ENCODE measurements at regions not wholly inside any gene's neighbourhood (a gene's known extent, or its start where the extent isn't known, plus 50 kb on each side); places are given as distances from the start of the nearest gene placed in this dataset.

- TF ChIP-seq E2F5 (CRISPR knock-in tag; conservative IDR thresholded peaks at IDR 0.05): no peak
- no peak for TF ChIP-seq ARID2 (CRISPR knock-in tag; IDR thresholded peaks at IDR 0.05; ENCODE audit: borderline replicate concordance)
- no peak for TF ChIP-seq CENPT (CRISPR knock-in tag; IDR thresholded peaks at IDR 0.05; ENCODE audit: low read depth)
- TF ChIP-seq ARID5B (CRISPR knock-in tag; IDR thresholded peaks at IDR 0.05): 0 out of 2 replicates have a peak, but pooled peaks have one; percentile 24
- TF ChIP-seq ZSCAN20 (CRISPR knock-in tag; IDR thresholded peaks at IDR 0.05; ENCODE audit: borderline replicate concordance): no peak
Observed at GRCh38 chr12:94879542-94879941, 124.0 kb downstream of the NDUFA12 start (continued).

- no peak overlapping the region for H2AFZ ChIP-seq (ENCODE audit: low read length)
- no peak overlapping the region for H3K4me3 ChIP-seq (replicated peaks in 1 of 3; ENCODE audit: insufficient read depth in 1 of 3, low read depth in 2 of 3, low read length in 3 of 3)
- CTCF ChIA-PET (ENCODE audit: low intra/inter-chr PET ratio, low total read pairs): no interaction called here
- no peaks in the 10 kb centered on the region for H3K36me3 ChIP-seq (replicated peaks in 1 of 2; ENCODE audit: control insufficient read depth in 1 of 2, insufficient read depth in 2 of 2, low read length in 2 of 2)
- intact Hi-C loops (cut with micrococcal nuclease; ENCODE audit: unreplicated experiment): loop anchor here (5.0 kb wide), 1 partner anchor 107 kb away; no protein-coding TSS in a partner anchor
- 2% methylated on average over 5 of the region's 5 CpGs for WGBS (ENCODE audit: low lambda C conversion rate)
- ATAC-seq (peak; percentile 75), FAIRE-seq (peak; percentile 48), DNase-seq (ENCODE audit: low spot score) (peak; percentile 21)
- no peaks in the 10 kb centered on the region for H3K4me1 ChIP-seq (ENCODE audit: insufficient read depth, low read length)
- no TSS peak for BruUV-seq (replicated peaks)
- in situ Hi-C loops (cut with HindIII; ENCODE audit: extremely low pct_ligation_motif_present, low pct_unique_long_range_greater_than_20kb): no loop called here
- POLR2A ChIA-PET: no interaction called here
- H3K9ac ChIP-seq (ENCODE audit: insufficient read depth, low read depth, low read length): no peak overlapping the region
- no peak overlapping the region for H3K27ac ChIP-seq (ENCODE audit: extremely low read length, insufficient read depth, low read length)
- H3K27me3 ChIP-seq (ENCODE audit: control insufficient read depth in 1 of 2, insufficient read depth in 2 of 2, low read length in 2 of 2): peaks cover 3 to 43% of the 10 kb centered on the region in 2 experiments
- no peaks in the 10 kb centered on the region; the same call in 1 of the 2 replicates for H4K20me1 ChIP-seq (ENCODE audit: insufficient read depth, low read length)
- TF ChIP-seq SMC3 (IDR thresholded peaks at IDR 0.05; ENCODE audit: low read length) (peak; percentile 18; the same call in 1 of the 2 replicates), STAG1 (CRISPR knock-in tag; IDR thresholded peaks at IDR 0.05) (peak; percentile 66), PCBP2 (optimal IDR thresholded peaks at IDR 0.05; ENCODE audit: low read depth, low read length, poor library complexity, severe bottlenecking) (no peak), BCL6 (CRISPR knock-in tag; IDR thresholded peaks at IDR 0.05) (peak; percentile 41; the same call in 1 of the 2 replicates), BHLHE40 (IDR thresholded peaks at IDR 0.05; ENCODE audit: low read length) (peak; percentile 41), ZNF670 (CRISPR knock-in tag; IDR thresholded peaks at IDR 0.05; ENCODE audit: borderline replicate concordance) (no peak), ZKSCAN8 (CRISPR knock-in tag; IDR thresholded peaks at IDR 0.05; ENCODE audit: borderline replicate concordance) (no peak)
- TF ChIP-seq, protein P1, sequence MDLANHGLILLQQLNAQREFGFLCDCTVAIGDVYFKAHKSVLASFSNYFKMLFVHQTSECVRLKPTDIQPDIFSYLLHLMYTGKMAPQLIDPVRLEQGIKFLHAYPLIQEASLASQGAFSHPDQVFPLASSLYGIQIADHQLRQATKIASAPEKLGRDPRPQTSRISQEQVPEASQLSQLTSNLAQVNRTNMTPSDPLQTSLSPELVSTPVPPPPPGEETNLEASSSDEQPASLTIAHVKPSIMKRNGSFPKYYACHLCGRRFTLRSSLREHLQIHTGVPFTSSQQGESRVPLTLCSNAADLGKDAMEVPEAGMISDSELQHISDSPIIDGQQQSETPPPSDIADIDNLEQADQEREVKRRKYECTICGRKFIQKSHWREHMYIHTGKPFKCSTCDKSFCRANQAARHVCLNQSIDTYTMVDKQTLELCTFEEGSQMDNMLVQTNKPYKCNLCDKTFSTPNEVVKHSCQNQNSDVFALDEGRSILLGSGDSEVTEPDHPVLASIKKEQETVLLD (CRISPR knock-in tag; IDR thresholded peaks at IDR 0.05; ENCODE audit: low read depth): no peak
- TF ChIP-seq, protein P2, sequence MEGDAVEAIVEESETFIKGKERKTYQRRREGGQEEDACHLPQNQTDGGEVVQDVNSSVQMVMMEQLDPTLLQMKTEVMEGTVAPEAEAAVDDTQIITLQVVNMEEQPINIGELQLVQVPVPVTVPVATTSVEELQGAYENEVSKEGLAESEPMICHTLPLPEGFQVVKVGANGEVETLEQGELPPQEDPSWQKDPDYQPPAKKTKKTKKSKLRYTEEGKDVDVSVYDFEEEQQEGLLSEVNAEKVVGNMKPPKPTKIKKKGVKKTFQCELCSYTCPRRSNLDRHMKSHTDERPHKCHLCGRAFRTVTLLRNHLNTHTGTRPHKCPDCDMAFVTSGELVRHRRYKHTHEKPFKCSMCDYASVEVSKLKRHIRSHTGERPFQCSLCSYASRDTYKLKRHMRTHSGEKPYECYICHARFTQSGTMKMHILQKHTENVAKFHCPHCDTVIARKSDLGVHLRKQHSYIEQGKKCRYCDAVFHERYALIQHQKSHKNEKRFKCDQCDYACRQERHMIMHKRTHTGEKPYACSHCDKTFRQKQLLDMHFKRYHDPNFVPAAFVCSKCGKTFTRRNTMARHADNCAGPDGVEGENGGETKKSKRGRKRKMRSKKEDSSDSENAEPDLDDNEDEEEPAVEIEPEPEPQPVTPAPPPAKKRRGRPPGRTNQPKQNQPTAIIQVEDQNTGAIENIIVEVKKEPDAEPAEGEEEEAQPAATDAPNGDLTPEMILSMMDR (CRISPR knock-in tag; IDR thresholded peaks at IDR 0.05): peak; percentile 58
- no peaks in the 10 kb centered on the region for H3K9me3 ChIP-seq (ENCODE audit: low read length)
- no peak overlapping the region for H3K4me2 ChIP-seq (ENCODE audit: low read depth, low read length)
- no peaks in the 10 kb centered on the region for H3K79me2 ChIP-seq (ENCODE audit: insufficient read depth, low read length)
Observed at GRCh38 chr12:94875525-94875924, 128.0 kb downstream of the NDUFA12 start.
